ENCODE measurements at regions not wholly inside any gene's neighbourhood (a gene's known extent, or its start where the extent isn't known, plus 50 kb on each side); places are given as distances from the start of the nearest gene placed in this dataset.

DNA sequence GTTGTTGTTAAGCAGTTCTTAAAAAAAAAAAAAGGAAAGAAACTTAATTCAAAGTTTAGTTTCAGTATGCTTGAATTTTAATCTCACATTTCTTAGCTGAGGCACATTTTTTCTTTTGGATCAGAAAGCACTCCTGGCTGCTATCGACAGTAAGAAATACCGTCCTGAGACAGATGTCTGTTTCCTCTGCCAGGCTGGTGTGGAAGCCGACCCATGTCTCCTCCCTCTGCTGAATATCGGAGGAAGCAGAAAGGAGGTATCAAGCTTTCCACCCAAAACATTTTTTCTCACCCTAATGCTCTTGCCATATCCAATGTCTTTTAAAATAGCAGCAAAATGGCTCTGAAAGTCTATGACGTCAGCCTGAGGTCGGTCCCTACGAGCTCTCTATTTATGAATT lies 208.1 kb downstream of the TLE4 start:
- TF ChIP-seq, protein P1, sequence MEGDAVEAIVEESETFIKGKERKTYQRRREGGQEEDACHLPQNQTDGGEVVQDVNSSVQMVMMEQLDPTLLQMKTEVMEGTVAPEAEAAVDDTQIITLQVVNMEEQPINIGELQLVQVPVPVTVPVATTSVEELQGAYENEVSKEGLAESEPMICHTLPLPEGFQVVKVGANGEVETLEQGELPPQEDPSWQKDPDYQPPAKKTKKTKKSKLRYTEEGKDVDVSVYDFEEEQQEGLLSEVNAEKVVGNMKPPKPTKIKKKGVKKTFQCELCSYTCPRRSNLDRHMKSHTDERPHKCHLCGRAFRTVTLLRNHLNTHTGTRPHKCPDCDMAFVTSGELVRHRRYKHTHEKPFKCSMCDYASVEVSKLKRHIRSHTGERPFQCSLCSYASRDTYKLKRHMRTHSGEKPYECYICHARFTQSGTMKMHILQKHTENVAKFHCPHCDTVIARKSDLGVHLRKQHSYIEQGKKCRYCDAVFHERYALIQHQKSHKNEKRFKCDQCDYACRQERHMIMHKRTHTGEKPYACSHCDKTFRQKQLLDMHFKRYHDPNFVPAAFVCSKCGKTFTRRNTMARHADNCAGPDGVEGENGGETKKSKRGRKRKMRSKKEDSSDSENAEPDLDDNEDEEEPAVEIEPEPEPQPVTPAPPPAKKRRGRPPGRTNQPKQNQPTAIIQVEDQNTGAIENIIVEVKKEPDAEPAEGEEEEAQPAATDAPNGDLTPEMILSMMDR (IDR thresholded peaks at IDR 0.05) = no peak
- no peak for TF ChIP-seq EP300 (IDR thresholded peaks at IDR 0.05)
